GM21717 (cell line): ENCODE measurements at regions not wholly inside any gene's neighbourhood (a gene's known extent, or its start where the extent isn't known, plus 50 kb on each side); places are given as distances from the start of the nearest gene placed in this dataset.
"Not testable (repeated sequence)": the region's sequence is repeated elsewhere in the genome, so short reads cannot be mapped to it uniquely, and the experiment has no call there.

Experiments
- ATAC-seq: cut with Tn5 transposase; IDR thresholded peaks from one replicate; pipeline ENCODE4 v1.9.1; 2021; ENCODE audit warnings: mild to moderate bottlenecking, moderate library complexity; ENCODE audit not compliant: unreplicated experiment

- no peak for ATAC-seq
Measured at GRCh38 chr2:183773775-183774174, 649.5 kb downstream of the NUP35 start.

- ATAC-seq, result no peak
Measured at GRCh38 chr2:183780072-183780471, 655.8 kb downstream of the NUP35 start.

- ATAC-seq, result no peak
Measured at GRCh38 chr2:183782436-183782835, 658.2 kb downstream of the NUP35 start.

GRCh38 chr2:183788796-183789195, 664.6 kb downstream of the NUP35 start:
- ATAC-seq, result not testable (repeated sequence)

- not testable (repeated sequence) for ATAC-seq
Measured at GRCh38 chr2:183792165-183792924, 668.1 kb downstream of the NUP35 start.

- ATAC-seq, result no peak
Measured at GRCh38 chr2:183798535-183798934, 674.3 kb downstream of the NUP35 start.

GRCh38 chr2:183799761-183800160, 675.5 kb downstream of the NUP35 start:
- ATAC-seq, result no peak

GRCh38 chr2:183803596-183803995, 679.4 kb downstream of the NUP35 start:
- ATAC-seq, result no peak

- no peak for ATAC-seq
Measured at GRCh38 chr2:183807870-183808269, 683.6 kb downstream of the NUP35 start.

- no peak for ATAC-seq
Measured at GRCh38 chr2:183809404-183809803, 685.2 kb downstream of the NUP35 start.

- ATAC-seq, result no peak
Measured at GRCh38 chr2:183811281-183811680, 687.0 kb downstream of the NUP35 start.

GRCh38 chr2:183812091-183812490, 687.8 kb downstream of the NUP35 start:
- ATAC-seq, result no peak

- no peak for ATAC-seq
Measured at GRCh38 chr2:183825710-183826109, 701.5 kb downstream of the NUP35 start.

GRCh38 chr2:183829931-183830330, 705.7 kb downstream of the NUP35 start:
- ATAC-seq, result no peak

- ATAC-seq, result no peak
Measured at GRCh38 chr2:183837157-183837556, 712.9 kb downstream of the NUP35 start.

- ATAC-seq, result no peak
Measured at GRCh38 chr2:183838295-183838694, 714.1 kb downstream of the NUP35 start.

GRCh38 chr2:183840061-183840584, 715.9 kb downstream of the NUP35 start:
- ATAC-seq, result no peak

- not testable (repeated sequence) for ATAC-seq
Measured at GRCh38 chr2:183849826-183850225, 725.6 kb downstream of the NUP35 start.

- ATAC-seq, result no peak
Measured at GRCh38 chr2:183859129-183859528, 734.9 kb downstream of the NUP35 start.

- ATAC-seq, result no peak
Measured at GRCh38 chr2:183866666-183867065, 731.7 kb upstream of the ZNF804A start.

- ATAC-seq, result no peak
Measured at GRCh38 chr2:183867206-183867605, 731.1 kb upstream of the ZNF804A start.

- ATAC-seq, result no peak
Measured at GRCh38 chr2:183868153-183868552, 730.2 kb upstream of the ZNF804A start.

GRCh38 chr2:183868707-183869106, 729.6 kb upstream of the ZNF804A start:
- ATAC-seq, result no peak
